Upper lobe of left lung (tissue), 4 donors: ENCODE measurements at regions not wholly inside any gene's neighbourhood (a gene's known extent, or its start where the extent isn't known, plus 50 kb on each side); places are given as distances from the start of the nearest gene placed in this dataset.

Experiments used
- POLR2A ChIP-seq, 4 donors: fragments of 450-650 bp; IDR thresholded peaks; one replicate each; pipeline ENCODE4 v1.5.1; 2016 to 2017; ENCODE audit warnings: antibody characterized with exemption in 4 of 4, mild to moderate bottlenecking in 2 of 4
- TF ChIP-seq, protein P1 (sequence below), 6 experiments: fragments of 450-650 bp in 4 of 6; fragments of 200-600 bp in 2 of 6; sonication (generic) in 2 of 6; IDR thresholded peaks; one replicate each; pipeline ENCODE4 v1.5.1; 2016 to 2019; ENCODE audit warnings: antibody characterized with exemption in 6 of 6

DNA sequence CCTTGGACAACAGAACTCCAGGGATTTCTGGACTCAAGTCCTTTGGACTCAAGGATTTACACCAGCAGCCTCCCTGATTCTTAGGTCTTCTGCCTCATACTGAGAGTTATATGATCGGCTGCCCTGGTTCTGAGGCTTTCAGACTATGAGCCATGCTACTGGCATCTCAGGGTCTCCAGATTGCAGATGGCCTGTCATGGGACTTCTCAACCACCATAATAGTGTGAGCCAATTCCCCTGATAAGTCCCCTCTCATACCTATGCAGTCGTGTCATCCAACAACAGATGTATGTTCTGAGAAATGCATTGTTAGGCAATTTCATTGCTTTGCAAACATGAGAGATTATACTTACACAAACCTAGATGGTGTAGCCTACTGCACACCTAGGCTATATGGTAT is 61.4 kb upstream of the MSTN start:
- TF ChIP-seq POLR2A (IDR thresholded peaks at IDR 0.05), result no peak
- TF ChIP-seq, protein P1, sequence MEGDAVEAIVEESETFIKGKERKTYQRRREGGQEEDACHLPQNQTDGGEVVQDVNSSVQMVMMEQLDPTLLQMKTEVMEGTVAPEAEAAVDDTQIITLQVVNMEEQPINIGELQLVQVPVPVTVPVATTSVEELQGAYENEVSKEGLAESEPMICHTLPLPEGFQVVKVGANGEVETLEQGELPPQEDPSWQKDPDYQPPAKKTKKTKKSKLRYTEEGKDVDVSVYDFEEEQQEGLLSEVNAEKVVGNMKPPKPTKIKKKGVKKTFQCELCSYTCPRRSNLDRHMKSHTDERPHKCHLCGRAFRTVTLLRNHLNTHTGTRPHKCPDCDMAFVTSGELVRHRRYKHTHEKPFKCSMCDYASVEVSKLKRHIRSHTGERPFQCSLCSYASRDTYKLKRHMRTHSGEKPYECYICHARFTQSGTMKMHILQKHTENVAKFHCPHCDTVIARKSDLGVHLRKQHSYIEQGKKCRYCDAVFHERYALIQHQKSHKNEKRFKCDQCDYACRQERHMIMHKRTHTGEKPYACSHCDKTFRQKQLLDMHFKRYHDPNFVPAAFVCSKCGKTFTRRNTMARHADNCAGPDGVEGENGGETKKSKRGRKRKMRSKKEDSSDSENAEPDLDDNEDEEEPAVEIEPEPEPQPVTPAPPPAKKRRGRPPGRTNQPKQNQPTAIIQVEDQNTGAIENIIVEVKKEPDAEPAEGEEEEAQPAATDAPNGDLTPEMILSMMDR (IDR thresholded peaks at IDR 0.05), result no peak
